MCF 10A (cell line): ENCODE measurements at regions not wholly inside any gene's neighbourhood (a gene's known extent, or its start where the extent isn't known, plus 50 kb on each side); places are given as distances from the start of the nearest gene placed in this dataset.

Experiments used
- BruUV-seq: library from RNA; stranded (reverse); fragments of 400-500 nt; replicated peaks from 2 replicates; lab custom pipeline; 2021; lab: Mats Ljungman, UMichigan
- CTCF ChIA-PET: fragments of 300-600 bp; sonication (Branson Sonifier 250); formaldehyde crosslinking; extraction: SDS; loops from one replicate; lab custom pipeline; 2021; ENCODE audit warnings: antibody characterized with exemption, inconsistent platforms; lab: Yijun Ruan, JAX
- POLR2A ChIA-PET: fragments of 300-600, 350-650 bp; sonication (Branson Sonifier 250); formaldehyde crosslinking; extraction: SDS; loops from one replicate; lab custom pipeline; 2020; ENCODE audit warnings: antibody characterized with exemption, inconsistent platforms; lab: Yijun Ruan, JAX
- DNase-seq: peaks from one replicate; pipeline ENCODE4 v3.0.0-alpha.2; 2018; ENCODE audit not compliant: unreplicated experiment
- H3K27ac Mint-ChIP-seq: one replicate; pipeline ENCODE4 v1.8.0; 2022; ENCODE audit warnings: mild to moderate bottlenecking, low read depth, mixed read lengths; ENCODE audit not compliant: unreplicated experiment
- H3K27me3 Mint-ChIP-seq: one replicate; pipeline ENCODE4 v1.8.0; 2022; ENCODE audit warnings: mixed read lengths; ENCODE audit not compliant: insufficient read depth, unreplicated experiment
- H3K36me3 Mint-ChIP-seq: one replicate; pipeline ENCODE4 v1.8.0; 2022; ENCODE audit warnings: mild to moderate bottlenecking, moderate library complexity, mixed read lengths; ENCODE audit not compliant: insufficient read depth, unreplicated experiment
- H3K4me1 Mint-ChIP-seq: one replicate; pipeline ENCODE4 v1.8.0; 2022; ENCODE audit warnings: mixed read lengths; ENCODE audit not compliant: insufficient read depth, unreplicated experiment
- H3K4me3 Mint-ChIP-seq: one replicate; pipeline ENCODE4 v1.8.0; 2022; ENCODE audit warnings: mild to moderate bottlenecking, moderate library complexity, mixed read lengths; ENCODE audit not compliant: unreplicated experiment
- H3K9me3 Mint-ChIP-seq: one replicate; pipeline ENCODE4 v1.8.0; 2022; ENCODE audit warnings: mixed read lengths; ENCODE audit not compliant: unreplicated experiment
- intact Hi-C: fragments of 100-400 bp; cut with micrococcal nuclease; formaldehyde crosslinking; loops from 2 replicates; pipeline ENCODE4 v1.14.1; 2022
- TF ChIP-seq, protein P1 (sequence below): fragments of 200-600 bp; IDR thresholded peaks from one replicate; pipeline ENCODE4 v1.8.0; 2022; ENCODE audit warnings: antibody characterized with exemption, mild to moderate bottlenecking; ENCODE audit not compliant: unreplicated experiment

DNA sequence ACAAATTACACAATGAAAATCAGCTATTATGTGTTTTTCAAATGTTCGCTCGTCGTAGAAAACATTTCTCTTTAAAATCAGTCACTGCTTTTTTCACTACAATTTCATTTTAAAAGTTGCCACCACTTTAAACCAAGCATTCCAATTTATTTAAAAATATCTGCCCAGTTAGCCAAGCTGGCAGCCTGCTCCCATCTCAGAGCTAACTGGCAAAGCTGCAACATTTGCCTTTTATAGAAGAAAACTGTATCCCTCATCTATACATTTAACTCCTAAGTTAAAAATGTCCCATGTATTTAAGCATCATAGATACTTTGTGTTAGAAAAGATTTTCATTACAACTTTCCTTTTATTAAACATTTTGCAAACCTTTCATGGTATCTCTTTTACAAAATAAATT is 294.9 kb upstream of the ADAMTS16 start:
- CTCF ChIA-PET = no interaction called here
- BruUV-seq = no TSS peak
- DNase-seq = no peak
- H3K4me3 Mint-ChIP-seq = no peak overlapping the region
- no peaks in the 10 kb centered on the region for H3K36me3 Mint-ChIP-seq
- no peak overlapping the region for H3K27ac Mint-ChIP-seq
- intact Hi-C loops = no loop called here
- TF ChIP-seq, protein P1, sequence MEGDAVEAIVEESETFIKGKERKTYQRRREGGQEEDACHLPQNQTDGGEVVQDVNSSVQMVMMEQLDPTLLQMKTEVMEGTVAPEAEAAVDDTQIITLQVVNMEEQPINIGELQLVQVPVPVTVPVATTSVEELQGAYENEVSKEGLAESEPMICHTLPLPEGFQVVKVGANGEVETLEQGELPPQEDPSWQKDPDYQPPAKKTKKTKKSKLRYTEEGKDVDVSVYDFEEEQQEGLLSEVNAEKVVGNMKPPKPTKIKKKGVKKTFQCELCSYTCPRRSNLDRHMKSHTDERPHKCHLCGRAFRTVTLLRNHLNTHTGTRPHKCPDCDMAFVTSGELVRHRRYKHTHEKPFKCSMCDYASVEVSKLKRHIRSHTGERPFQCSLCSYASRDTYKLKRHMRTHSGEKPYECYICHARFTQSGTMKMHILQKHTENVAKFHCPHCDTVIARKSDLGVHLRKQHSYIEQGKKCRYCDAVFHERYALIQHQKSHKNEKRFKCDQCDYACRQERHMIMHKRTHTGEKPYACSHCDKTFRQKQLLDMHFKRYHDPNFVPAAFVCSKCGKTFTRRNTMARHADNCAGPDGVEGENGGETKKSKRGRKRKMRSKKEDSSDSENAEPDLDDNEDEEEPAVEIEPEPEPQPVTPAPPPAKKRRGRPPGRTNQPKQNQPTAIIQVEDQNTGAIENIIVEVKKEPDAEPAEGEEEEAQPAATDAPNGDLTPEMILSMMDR = no peak
- H3K4me1 Mint-ChIP-seq = no peaks in the 10 kb centered on the region
- H3K27me3 Mint-ChIP-seq = no peaks in the 10 kb centered on the region
- H3K9me3 Mint-ChIP-seq = peaks cover 21% of the 10 kb centered on the region
- POLR2A ChIA-PET = no interaction called here

DNA sequence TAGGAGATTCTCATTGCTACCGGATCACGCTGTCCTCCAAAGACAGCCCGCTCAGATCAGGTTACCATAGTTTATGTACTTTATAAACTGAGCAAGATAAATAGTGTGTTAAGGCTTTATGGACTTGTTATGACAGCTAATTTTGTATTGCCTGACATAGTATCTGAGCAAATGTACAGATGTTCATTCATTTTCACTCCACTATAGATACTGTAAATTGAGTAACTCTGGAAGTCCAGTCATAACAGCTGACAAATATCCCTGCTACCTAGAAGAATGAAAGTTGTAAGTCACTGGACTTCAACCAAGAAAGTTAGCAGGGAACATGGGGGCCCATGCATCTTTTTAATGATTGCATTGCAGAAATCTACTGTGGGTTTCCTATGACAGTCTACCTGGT is 292.4 kb upstream of the ADAMTS16 start:
- H3K9me3 Mint-ChIP-seq = peaks cover 25% of the 10 kb centered on the region
- no TSS peak for BruUV-seq
- no peaks in the 10 kb centered on the region for H3K4me1 Mint-ChIP-seq
- no peaks in the 10 kb centered on the region for H3K36me3 Mint-ChIP-seq
- no peaks in the 10 kb centered on the region for H3K27me3 Mint-ChIP-seq
- H3K27ac Mint-ChIP-seq = no peak overlapping the region
- intact Hi-C loops = no loop called here
- TF ChIP-seq, protein P1 = no peak
- H3K4me3 Mint-ChIP-seq = no peak overlapping the region
- ChIA-PET POLR2A (no interaction called here), CTCF (no interaction called here)
- no peak for DNase-seq

DNA sequence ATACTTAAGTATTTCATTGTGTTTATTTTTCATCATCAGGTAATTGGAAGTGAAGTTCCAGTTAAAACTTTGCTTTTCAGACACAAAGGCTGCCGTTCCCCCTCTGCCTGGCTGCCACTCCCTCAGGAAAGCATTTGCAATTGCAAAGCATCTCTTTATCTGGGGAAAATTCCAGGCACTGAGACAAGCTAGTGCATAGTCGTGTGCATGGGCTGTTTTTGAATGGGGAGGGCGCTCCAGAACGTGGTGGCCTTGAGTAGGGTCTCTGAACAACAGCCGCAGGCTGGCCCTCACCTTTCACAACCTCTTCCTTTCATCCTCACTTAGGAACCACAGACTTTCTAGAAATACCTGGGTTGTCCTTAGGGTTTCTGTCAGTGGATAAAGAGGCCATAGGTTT is 285.1 kb upstream of the ADAMTS16 start:
- Mint-ChIP-seq H3K4me1 (no peaks in the 10 kb centered on the region), H3K36me3 (no peaks in the 10 kb centered on the region), H3K27me3 (no peaks in the 10 kb centered on the region), H3K27ac (no peak overlapping the region), H3K4me3 (no peak overlapping the region), H3K9me3 (peaks cover 5% of the 10 kb centered on the region)
- POLR2A ChIA-PET = no interaction called here
- TF ChIP-seq, protein P1 = no peak
- no peak for DNase-seq
- no TSS peak for BruUV-seq
- CTCF ChIA-PET = no interaction called here
- intact Hi-C loops = no loop called here

DNA sequence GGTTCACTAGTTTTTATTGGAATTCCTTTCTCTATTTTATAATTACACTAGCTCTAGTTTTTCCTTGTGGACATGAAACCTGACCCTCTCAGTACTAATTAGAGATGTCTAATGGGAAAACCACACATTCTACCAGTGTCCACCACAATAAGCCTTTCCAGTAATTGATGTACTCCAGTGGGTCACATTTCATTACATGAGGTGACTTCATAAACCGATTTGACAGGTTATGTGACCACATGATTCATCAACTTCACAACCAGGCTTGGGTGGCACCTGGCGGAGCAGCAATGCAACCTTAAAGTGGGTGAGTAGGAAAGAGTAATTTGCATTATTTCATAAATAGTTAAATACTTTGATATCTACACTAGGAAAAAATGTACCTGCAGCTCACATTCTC is 284.2 kb upstream of the ADAMTS16 start:
- DNase-seq = no peak
- TF ChIP-seq, protein P1 = no peak
- H3K4me3 Mint-ChIP-seq = no peak overlapping the region
- BruUV-seq = no TSS peak
- H3K36me3 Mint-ChIP-seq = no peaks in the 10 kb centered on the region
- H3K27ac Mint-ChIP-seq = no peak overlapping the region
- H3K4me1 Mint-ChIP-seq = no peaks in the 10 kb centered on the region
- POLR2A ChIA-PET = no interaction called here
- intact Hi-C loops = no loop called here
- peaks cover 4% of the 10 kb centered on the region for H3K9me3 Mint-ChIP-seq
- no peaks in the 10 kb centered on the region for H3K27me3 Mint-ChIP-seq
- CTCF ChIA-PET = interaction anchor here (1.2 kb wide), 1 partner anchor 13 kb away, joined by 3 read pairs; no protein-coding TSS in a partner anchor
